ENCODE measurements at regions not wholly inside any gene's neighbourhood (a gene's known extent, or its start where the extent isn't known, plus 50 kb on each side); places are given as distances from the start of the nearest gene placed in this dataset.

- DNase-seq, result no peak
Measured at GRCh38 chr5:123827811-123828210, 315.8 kb downstream of the CSNK1G3 start.

DNA sequence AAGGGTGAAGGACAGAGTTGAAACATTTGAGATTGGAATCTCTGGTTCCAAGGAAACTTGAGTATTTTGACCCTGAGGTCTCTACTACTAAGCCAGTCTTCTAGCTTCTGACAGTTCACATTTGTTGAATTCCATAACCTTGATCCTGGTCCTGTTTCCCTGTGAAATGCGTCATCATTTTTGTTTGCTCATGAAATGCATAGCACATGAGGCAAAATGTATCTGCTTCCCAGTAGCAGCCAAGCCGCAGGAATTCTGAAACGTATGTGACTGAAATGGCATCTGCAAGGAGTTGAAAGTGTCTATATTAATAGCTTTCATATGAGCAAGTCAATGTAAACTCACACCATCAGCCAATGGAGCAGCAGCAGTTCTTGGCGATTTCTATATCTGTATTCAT, 307.9 kb downstream of the CSNK1G3 start:
- no peak for DNase-seq

DNA sequence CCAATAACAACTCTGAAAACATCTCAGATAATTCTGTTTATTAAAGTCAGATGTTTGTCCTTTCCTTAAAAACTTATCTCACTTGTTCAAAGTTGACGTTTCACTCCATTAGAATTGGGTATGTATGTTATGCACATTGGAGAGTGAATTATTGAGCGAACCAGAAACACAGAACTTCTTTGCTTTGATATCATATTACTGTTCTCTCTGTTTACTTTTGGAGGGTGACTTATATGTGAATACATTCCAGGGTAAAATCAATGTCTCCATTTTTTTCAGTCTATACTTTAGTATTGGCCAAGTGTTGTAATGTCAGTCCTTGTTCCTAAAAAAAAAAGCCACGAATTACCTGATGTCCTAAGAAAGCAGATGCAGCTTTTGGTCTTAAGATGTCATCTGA, 307.4 kb downstream of the CSNK1G3 start:
- no peak for DNase-seq

GRCh38 chr5:123817267-123817666, 305.3 kb downstream of the CSNK1G3 start:
- DNase-seq, result no peak

- DNase-seq, result no peak
Measured at GRCh38 chr5:123814801-123815470, 303.0 kb downstream of the CSNK1G3 start.

DNA sequence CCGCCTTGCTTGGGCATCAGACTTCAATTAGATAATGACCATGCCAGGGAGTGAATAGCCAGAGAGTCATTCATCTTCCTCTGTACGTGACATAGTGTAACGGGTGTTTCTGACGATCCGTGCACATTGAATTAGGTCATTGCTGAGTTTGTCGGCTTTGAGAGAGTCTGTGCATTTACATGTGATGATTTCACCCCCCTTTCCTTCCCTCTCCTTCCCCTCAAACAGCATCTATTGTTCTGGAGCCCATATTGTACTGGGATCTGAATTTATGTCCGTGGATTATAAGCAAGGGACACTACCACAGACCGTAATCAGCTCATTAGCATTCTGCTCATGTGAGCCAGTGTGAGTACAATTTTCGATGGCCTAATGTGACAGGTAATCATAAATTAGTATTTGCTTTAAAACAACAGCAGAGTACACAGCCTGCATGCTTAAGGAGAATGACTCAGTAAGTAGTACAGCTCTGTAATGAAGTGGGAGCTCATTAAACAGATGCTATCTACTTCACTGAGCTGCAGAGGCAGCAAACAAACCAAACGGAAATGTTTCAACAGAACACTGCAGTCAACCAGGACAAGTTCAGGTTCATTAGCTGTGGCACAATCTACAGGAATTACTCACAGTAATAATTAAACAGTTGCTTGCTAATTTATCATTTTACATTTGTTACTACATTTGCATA, 302.1 kb downstream of the CSNK1G3 start:
- DNase-seq, result peak; percentile 45

GRCh38 chr5:123813264-123813663, 301.3 kb downstream of the CSNK1G3 start:
- no peak for DNase-seq

- no peak for DNase-seq
Measured at GRCh38 chr5:123811831-123812230, 299.9 kb downstream of the CSNK1G3 start.

- no peak for DNase-seq
Measured at GRCh38 chr5:123810746-123811340, 298.9 kb downstream of the CSNK1G3 start.

DNA sequence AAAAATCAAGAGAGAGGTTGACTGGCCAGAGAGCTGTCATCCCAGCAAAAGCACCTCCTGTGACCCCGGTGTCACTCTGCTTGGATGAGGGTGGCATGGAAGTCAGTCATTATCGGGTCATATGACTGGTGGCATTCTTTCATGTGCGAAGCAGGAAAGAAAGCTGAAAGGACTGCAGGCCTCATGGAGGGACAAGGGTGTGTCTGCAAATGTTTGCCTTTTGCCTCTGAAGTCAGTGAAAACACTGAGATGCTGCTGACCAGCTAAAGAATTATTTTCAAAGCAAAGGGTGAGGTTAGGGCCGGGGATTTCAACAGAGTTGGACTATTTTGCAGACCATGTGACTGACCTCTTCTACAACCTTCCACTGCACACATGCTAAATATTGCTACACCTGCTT, 298.3 kb downstream of the CSNK1G3 start:
- DNase-seq, result no peak

GRCh38 chr5:123809594-123810221, 297.7 kb downstream of the CSNK1G3 start:
- DNase-seq, result peak; percentile 88

DNA sequence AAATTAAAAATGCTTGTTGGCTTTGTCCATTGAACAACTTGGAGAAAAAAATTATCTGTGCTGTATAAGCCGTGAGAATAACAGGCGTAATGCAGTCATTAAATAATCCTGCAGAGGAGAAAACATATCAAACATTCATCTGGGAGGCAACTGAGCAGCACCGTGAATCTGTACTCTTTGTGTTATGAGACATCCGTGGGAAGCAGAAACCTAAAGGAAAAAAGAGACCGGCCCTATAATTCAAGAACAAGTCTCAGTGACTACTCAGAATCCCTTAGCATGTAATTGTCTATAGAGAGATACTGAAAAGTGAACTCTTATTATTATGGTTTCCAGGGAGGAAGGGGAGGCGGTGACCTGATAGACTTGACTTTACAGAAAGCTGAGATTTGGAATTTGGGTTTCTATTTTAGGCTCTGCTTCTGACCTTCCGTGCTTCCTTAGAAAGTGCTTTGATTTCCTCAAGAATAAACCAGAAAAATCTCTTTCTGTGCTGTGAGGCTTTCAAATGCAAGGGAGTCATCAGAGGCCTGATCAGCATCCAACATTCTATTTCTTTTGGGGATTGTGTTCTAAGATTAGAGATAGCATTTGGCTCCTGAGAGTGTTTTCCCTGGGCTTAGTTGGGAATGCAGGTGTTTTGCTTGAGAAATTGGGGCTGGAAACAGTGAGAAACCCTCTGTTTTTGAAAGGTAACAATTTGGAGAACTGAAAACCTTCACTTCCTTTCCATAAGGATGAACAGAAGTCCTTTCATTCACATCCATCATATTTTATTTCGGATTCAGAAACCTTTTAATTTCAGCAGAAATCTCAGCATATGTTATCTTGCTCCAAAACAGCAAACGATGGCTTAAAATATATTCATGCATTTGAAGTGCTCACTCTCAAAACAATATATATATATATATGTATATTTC, 296.7 kb downstream of the CSNK1G3 start:
- DNase-seq, result no peak

GRCh38 chr5:123807177-123807945, 295.4 kb downstream of the CSNK1G3 start:
- DNase-seq, result peak; percentile 61

GRCh38 chr5:123806644-123807043, 294.7 kb downstream of the CSNK1G3 start:
- DNase-seq, result peak; percentile 22

GRCh38 chr5:123805300-123805699, 293.3 kb downstream of the CSNK1G3 start:
- DNase-seq, result no peak

- DNase-seq, result no peak
Measured at GRCh38 chr5:123803359-123803758, 291.4 kb downstream of the CSNK1G3 start.

GRCh38 chr5:123802298-123802951, 290.4 kb downstream of the CSNK1G3 start:
- DNase-seq, result no peak

DNA sequence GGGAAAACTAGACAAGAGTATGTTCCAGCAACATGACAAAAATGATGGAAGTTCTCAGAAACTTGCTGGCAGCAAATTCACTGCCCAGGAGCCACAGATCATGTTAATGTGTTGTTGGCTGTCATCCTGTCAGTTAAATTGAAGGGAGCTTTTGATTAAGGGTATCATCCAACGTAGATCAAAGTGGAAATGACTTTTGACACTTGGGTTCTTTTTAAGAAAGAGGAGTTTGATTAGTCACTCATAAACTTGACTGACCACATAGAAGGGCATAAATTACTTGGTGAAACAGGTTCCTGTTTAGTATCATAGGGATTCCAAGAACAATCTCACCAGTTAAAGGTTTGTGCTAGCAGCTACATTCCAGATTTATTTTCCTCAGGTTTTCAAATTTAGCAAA, 288.7 kb downstream of the CSNK1G3 start:
- no peak for DNase-seq

GRCh38 chr5:123795688-123796087, 283.7 kb downstream of the CSNK1G3 start:
- DNase-seq, result no peak

DNA sequence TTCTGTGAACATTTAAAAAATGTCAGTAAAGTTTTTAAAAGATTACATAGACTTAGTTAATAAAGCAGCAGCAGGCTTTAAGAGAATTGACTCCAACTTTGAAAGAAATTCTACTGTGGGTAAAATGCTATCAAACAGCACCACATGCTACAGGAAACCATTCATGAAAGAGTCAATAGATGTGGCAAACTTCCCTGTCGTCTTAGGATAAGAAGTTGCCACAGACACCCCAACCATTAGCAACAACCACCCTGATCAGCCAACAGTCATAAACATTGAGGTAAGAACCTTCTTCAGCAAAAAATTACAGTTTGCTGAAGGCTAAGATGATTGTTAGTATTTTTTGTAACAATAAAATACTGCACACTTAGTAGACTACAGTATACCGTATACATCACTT, 278.2 kb downstream of the CSNK1G3 start:
- no peak for DNase-seq

GRCh38 chr5:123787635-123788034, 275.7 kb downstream of the CSNK1G3 start:
- DNase-seq, result no peak

Data from NCI-H1694 treated with DMSO at 0.1 percent for 48 hours (cell line).